GF-D8 (cell line): ENCODE measurements at regions not wholly inside any gene's neighbourhood (a gene's known extent, or its start where the extent isn't known, plus 50 kb on each side); places are given as distances from the start of the nearest gene placed in this dataset.
"Not testable (repeated sequence)": the region's sequence is repeated elsewhere in the genome, so short reads cannot be mapped to it uniquely, and the experiment has no call there.

Experiments
- DNase-seq: peaks from one replicate; lab custom pipeline; 2025; lab: John Stamatoyannopoulos, UW

DNA sequence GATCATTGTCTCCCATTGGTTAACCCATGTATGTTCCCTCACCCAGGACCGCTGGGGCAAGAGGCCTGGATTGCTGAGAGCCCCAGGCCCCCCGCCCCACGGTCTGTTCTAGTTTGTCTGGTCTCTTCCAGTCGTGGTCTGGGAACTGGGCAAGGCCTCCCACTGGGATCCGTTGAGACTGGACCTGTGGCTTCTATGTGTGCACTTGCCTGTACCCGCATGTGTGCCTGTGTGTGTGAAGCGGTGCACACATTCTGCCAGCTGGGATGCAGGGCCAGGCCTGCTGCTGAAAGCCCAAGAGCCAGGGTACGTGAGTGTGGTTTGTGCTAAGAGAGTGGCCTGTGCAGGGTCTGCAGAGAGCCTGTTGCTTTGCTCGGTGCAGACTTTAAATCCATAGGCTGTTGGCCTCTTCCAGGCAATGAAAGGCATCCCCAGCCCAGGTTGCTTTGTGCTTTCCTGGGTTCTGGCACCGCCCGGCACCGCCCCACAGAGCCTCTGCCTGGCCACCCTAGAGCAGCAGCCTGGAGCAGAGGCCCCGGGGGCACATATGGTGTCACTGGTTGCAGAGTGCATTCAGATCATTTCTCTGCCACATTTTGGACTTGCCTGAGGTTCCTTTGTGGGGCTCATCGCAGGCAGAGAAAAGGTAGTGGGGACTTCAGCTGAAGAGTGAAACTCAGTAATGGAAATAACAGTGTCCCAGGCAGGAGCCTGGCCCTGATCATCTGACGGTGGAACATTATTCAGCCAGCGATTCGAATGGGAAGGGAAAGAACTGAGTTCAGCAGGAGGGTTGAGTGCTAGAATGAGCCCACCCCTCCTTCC is 215.5 kb downstream of the GLRX3 start:
- DNase-seq: no peak

DNA sequence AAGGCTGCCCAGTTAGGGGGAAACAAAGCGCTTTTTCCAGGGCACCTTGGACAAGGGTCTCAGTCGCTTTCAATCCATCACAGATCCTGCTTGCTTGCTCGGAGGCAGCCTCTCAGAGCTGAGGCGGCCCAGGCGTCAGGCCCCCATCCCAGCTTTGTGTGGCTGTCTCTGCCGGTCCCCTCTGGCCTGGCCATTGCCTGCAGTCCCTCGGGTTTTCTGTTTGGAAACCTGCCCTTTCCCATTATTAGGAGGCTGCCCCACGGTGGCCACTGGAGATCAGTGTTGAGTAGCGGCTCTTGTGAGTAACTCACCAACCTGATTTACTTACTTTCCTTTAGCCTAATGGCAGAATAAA is 216.1 kb downstream of the GLRX3 start:
- no peak for DNase-seq

DNA sequence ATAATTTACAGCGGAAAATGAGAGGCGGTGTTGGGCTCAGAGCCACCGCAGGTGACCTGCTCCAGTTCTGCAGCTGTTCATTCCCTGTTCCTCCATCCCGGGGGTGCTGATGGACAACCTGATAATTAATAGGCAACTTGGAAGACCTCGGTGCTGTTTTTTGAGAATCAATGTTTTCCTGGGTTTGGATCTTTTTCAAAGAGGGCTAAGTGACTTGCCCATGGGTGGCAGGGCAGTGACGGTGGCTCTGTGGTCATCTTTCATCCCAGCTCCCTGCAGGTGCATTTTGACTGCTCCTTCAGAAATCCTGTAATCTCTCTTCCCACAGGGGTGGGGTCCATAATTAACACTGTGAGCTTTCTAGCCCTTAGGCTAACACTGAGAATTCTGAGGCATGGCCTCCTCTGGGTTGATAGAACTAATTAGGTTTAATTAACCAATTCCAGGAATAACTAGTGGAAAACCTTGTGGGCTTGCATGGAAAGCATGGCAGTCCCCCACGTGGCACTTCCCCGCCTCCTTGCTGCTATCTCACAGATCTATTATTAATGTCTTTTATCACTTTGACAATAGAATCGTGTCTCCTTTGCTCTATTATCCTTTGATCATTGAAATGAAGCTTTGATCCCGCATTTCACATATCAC is 217.9 kb downstream of the GLRX3 start:
- no peak for DNase-seq

DNA sequence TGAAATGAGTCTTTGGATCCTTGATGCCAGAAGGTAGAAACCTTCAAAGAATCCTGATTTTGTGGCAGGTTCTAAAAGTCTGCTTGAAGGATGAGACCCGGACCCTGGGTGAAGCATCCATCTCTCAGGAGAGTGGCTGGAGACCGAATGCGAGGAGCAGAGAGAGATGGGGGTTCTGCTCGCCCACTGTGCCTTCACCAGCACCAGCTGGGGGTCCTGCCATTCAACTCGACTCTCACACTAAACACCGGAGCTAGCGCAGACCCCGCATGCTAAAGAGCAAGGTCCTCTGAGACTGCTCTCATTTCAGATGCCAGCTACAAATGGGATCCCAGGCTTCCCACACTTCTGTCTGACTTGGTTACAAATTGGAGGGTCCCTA is 218.4 kb downstream of the GLRX3 start:
- DNase-seq: no peak

DNA sequence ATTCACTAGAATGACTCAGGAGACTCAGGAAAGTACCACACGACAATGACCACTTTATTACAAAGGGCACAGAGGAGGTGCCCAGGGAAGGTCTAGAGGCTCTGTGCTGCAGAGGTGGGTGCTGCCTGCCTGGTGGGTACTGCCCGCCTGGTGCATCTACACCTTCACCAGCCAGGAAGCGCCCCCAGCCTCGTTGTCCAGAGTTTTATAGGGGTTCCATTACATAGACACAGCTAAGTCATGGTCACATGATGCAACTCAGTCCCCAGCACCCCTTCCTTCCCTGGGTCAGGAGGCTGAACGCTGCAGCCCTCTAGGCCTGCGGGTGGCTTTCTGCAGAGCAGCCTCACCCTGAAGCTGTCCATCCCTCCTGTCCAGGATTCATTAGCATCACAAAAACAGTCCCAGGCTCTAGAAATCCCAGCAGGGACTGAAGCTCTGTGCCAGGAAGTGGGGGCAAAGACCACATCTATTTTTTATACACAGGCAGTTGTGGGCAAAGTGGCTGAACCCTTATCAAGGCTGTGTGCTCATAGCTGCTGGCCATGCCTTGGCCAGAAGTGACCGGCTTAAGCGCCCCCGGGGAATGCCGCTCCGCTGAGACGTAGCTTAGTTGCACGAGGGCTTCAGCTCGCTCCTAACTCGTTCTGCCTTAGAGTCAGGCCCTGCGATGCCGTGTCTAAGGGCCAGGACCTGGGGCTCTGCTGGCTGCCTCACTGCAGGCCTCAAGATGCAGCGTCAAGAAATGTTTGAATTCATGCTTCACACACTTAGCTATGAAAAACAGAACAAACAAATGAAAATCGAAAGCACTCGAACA is 219.0 kb downstream of the GLRX3 start:
- no peak for DNase-seq

DNA sequence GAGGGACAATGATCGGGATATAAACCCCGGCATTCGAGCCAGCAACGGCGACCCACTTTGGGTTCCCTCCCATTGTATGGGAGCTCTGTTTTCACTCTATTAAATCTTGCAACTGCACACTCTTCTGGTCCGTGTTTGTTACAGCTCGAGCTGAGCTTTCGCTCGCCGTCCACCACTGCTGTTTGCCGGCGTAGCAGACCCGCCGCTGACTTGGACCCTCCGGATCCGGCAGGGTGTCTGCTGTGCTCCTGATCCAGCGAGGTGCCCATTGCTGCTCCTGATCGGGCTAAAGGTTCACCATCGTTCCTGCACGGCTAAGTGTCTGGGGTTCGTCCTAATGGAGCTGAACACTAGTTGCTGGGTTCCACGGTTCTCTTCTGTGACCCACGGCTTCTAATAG is 220.2 kb downstream of the GLRX3 start:
- not testable (repeated sequence) for DNase-seq

DNA sequence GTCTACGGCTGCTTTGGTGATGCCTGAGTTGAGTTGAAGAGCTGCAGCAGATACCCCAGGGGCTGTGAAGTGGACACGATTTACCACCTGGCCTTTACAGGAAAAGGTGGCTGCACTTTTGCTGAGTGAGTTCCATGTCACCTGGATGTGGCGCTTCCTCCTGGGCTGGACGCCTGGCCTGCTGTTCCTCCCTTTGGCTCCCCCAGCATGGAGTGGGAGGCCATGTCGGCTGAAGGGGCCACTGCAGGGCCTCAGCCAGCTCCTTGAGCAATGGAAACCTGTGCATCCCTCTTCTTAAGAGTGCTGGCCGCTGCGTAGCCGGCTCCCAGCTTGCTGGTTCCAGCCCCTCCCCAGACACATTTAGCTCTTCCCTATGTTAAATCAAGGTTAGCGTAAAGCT is 221.0 kb downstream of the GLRX3 start:
- no peak for DNase-seq

DNA sequence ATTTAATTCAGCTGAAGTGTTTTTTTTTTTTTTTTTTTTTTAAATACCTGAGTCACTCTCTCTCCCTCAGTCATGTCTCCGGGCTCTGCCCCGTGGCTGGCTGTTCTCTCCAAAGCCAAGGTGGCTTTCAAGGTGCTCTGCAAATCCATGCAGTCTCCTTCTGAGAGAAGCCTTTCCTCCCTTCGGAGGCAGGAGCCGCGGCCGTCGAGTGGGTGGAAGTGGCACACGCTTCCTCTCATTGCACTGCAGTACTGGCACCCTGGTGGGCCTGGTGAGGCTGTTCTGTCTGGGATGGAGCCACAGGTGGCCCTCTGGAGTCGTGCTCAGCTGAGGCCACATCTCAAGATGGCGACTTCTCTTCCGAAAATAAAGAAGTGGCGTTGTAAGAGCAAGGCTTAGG is 221.8 kb downstream of the GLRX3 start:
- no peak for DNase-seq

DNA sequence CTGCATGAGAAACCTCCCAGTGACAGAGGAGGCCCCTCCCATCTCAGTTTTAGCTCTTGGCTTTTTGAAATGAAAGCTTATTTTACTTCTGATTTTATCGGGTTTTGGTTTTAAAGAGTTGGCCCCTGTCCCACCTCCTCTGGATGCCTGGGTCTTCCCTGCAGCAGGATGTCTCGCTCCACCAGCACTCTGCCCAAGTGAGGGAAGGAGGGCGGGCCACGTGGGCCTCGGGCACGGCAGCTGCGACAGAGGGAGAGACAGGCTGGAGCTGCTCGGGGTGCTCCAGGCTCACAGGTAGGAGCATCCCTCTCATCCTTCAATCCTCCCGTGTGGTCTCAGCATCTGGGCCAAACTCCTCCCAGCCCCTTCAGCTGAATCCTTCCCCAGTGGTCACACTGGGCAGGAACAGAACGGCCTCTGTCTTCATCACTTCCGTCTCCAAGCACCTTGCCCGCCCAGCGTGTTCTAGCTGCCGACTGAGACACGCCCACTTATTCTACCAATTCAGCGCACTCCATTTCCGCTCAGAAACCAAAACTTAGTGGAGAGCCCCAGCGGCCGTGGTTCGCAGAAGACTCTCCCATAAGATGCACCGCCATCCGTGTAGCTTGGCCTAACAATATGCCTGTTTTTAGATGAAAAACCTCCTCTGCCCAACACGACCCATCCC is 222.9 kb downstream of the GLRX3 start:
- DNase-seq: no peak

DNA sequence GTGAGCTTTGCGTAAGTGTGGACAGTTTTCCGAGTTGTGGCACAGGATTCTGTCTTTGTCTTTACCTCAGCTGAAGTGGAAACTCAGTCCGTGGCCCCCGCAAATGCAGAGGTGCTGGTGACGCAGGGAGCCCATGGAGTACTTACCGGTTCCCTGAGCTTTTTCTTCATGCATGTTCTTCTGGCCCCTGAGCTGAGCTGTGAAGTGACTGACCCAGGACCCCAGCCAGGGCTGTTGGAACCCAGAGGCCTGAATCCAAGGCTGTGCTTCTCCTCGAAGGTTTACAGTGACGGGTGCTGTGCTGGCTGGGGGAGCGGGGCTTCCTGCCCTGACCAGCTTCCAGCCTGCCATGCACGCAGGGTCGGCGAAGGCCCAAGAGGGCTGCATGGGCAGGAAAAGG is 223.5 kb downstream of the GLRX3 start:
- no peak for DNase-seq

DNA sequence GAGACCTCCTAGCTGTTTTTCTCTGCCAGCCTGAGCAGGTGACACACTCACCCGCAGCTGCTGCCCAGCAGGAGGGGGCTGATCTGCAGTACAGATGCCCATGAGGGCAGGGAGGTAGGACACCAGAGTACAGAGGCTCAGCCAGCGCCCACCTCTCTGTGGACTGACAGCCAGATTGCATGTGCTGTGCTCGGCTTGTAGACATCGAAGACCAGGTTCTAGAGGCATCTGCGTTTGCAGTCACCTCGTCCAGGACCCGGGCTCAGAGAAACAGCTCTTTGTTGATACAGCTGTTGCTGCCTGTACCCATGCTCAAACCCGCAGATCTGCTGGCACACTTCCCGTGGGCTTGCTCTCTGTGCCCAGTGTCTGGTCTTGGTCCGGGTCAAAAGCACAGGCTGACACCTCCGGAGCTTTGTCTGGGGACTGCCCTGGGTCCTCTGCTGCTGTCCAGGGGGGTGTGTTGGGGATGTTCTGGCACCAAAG is 224.7 kb downstream of the GLRX3 start:
- DNase-seq: no peak

DNA sequence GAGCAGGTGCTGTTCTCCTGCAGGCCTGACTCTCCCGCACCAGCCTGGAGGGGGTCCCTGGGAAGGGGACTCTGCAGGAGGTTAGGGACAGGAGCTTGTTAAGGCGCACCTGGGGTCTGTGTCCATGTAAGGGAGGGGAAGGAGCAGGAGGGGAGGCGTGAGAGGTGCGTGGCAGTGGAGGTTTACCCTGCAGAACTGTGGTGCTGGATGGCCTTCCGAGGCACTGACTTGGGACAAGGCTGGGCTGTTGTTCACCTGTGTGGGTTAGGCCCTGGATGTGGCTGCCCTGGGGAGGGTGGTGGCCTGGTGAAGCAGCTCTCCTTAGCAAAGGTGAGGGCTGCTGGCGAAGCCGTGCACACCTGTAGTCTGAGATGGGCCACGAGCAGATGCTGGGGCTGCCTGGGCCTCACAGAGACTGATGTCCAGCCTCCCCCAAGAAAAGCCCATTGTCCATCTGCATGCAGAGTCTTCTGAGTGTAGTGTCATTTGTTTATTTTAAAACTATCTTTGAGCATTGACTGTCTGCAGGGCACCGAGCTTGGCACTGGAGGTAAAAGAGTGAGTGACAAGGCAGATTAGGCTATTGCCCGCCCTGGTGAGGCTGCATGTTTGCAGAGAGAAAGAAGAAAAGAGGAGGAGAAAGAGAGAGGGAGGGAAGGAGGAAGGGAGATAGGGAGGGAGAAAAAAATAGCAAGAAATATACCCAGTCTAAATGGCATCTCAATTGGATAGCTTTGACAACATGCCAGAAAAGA is 225.3 kb downstream of the GLRX3 start:
- DNase-seq: no peak

DNA sequence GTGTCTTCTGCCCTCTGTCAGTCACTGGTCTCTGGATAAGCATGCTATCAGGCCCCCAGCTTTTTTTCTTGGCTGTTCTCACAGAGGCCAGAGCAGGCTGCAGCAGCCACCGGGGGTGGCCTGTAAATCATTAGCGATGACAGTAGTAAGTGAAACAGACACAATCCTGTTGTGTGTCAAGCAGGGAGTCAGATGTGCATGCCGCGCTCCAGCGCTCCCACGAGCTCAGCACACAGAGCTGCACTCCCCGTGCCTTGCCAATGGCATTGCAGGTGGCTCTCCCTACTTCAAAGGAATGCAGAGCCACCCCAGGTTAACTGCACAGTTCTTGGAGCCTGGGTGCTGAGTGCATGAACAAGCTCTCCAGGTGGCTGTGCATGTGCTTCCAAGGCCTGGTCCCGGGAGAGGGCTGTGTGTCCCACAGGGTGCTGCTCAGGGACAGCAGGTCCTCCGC is 226.1 kb downstream of the GLRX3 start:
- no peak for DNase-seq

DNA sequence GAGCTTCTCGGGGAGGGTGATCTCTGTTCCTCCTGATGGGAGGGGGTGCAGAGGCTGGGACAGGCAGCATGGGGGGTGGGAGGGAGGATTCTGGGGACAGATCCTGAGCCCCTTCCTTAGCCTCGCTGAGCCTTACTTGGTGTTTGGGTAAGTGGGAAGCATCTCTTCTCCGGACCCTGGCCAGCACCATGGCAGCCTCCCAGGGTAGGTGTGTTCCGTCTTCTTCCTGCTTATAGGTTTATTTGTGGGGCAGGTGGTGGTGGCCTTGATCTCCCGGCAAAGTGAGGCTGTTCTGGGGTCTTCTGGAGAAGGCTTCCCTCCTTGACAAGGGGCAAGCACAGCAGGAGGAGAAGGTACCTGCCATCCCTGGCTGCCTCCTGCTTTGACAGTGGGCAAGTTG is 226.9 kb downstream of the GLRX3 start:
- no peak for DNase-seq

DNA sequence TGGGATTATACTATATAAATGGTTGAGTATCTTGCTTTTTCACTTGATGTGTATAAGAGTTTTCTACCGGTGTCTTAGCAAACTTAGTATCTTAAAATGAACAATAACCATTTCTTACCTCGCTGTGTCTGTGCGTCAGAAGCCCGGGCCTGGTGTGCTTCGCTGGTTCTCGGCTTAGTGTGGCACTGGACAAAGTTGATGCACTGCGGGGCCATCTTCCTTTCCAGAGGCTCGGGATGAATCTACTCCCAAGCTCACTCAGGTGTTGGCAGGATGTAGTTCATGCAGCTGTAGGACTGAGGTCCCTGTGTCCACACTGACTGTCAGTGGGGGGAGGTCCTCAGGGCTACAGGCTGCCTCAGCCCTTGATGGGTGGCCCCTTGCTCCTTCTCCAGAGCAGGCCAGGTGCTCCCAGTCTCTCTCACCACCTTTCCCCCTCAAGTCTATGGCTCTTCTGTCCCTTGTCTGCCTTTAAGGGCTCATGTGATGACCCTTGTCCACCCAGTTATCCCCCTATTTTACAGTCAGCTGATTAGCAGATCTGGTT is 227.8 kb downstream of the GLRX3 start:
- no peak for DNase-seq

DNA sequence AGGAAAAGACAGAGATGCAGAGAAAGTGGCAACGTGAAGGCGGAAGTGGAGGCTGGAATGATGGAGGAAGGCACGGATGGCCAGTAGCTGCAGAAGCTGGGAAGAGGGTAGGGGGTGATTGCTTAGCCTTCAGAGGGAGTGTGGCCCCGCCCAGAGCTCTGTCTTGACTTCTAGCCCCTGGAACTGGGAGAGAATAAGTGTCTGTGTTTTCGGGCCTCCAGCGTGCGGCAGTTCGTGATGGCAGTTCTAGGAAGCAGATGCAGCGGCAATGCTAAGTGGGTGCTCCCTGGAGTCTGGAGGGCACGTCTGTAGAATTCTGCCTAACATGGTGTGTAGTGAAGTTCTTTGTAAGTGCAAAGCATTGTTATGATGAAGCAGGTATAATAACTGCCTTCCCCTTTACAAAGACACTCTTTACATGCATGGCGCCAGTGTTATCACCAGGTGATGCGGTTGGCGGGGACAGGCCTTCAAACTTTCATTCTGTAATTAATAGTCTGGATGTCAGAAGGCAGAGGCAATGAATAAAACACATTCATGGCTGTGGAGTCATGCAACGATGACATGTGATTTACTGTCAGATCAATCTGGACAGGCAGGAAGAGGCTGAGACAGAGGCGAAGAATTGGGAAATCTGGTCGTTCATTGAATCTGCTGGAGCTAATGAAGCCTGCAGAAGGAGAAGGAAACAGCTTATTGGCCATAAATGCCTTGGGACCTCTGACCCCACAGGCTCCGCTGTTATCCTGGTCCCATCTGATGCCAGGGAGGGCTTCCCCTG is 228.6 kb downstream of the GLRX3 start:
- DNase-seq: no peak

DNA sequence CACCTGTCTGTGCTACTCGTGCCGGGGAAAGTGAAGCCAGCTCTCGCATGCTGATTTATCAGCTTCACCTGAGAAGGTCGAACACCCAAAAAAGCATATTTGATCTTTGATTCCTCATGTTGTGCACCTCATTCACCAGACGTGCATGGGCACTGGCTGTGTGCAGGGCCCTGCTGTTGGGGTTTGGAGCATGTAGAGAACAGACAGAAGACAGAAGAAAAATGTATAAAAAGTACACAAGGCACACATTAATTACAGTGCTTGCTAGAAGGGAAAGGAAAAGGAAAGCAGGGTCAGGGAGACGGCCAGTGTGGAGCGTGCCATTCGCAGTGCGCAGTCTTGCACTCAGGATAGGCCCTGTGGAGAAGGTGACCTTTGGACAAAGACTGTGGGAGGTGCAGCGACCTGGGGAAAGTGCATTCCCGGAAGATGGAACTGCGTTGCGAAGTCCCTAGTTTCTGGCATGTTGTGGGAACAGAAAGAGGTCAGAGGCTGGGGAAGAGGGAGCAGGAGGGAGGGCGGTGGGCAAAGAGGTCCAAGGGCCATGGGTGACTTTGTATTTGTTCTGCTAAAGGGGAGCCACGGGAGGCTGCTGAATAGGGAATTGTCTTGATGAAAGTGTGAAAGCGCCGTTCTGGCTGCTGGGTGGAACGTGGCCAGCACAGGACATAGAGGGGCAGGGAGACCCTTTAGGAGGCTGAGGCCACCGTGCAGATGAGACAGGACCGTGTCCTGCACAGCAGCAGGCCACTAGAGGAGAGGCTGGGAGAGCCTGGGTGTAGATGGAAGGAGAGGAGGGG is 232.8 kb downstream of the GLRX3 start:
- DNase-seq: no peak

DNA sequence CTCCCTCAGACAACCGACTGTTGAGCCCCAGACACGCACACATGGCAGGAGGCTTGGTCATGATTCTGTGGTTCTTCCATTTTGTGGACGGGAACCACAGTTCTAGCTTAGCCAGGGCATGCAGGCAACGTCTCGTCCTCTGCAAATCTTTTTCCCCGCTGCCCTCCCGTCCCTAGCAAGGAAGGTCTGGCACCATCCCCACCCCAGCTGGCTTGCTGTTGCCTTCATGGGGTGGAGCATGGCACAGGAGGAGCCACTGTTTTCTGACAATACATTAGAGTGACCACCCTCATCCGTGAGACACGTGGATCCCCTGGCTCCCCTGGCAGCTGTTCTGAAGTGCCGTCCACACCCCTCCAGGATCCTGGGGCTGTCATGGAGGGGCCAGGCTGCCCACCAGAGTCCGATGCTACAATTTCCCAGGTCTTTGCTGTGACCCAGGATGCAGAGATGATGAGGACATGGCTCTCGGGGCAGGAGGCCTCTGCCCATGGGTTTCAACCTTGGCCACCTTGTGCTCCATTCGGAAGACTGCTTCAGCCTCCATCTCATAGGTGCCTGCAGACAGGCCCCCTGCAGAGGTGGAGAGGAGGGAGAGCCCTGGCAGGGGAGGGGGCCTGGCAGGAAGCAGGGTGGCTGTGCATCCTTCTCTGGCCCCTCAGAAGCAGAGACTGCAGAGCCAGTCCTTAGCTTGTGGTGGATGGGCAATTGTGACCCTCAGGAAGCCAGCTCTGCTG is 233.6 kb downstream of the GLRX3 start:
- DNase-seq: no peak

DNA sequence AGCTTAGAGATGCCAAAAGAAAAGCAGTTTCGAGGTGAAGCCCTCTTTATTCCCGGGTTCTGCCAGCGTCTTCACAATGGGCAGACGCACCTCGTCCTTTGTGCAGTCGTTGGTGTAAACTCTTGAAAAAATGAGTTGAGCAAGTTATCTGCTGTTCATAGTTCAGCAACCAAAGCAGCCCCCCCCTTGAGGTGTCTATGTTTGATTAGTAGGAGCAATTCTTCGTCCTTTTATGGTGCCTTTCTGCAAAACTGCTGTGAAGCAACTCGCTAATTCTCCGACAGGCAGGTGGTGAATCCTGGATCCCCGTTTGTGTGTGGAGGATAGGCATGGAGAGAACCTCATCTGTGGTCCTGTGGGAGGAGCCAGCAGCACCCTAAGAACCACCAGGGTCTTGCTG is 234.5 kb downstream of the GLRX3 start:
- DNase-seq: no peak
